ENCODE measurements at regions not wholly inside any gene's neighbourhood (a gene's known extent, or its start where the extent isn't known, plus 50 kb on each side); places are given as distances from the start of the nearest gene placed in this dataset.

DNA sequence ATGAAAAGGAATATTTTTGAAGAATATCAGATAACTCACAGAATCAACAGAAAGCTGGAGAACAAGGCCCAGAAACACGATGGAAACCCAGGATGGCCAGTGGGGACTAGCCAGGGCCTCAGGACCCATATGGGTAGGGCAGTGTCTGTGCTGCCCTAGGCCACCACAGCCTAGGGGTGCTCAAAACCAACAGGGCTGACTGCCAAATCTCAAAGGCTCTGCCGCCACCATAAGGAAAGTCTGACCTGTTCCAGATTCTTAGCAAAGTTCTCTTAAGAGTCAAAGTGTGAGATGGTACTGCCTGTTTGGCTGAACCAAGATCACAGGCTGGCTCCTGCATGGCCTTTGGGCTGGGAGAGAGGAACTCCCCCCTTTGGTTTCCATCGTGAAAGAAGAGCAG is 164.7 kb upstream of the CTTNBP2NL start:
- no peak overlapping the region for H2AK5ac ChIP-seq (ENCODE audit: low read depth, low read length)
- no peak overlapping the region for H2BK20ac ChIP-seq (ENCODE audit: low read depth, low read length)
- H3K4me2 ChIP-seq (ENCODE audit: low read depth, low read length), result no peak overlapping the region
- H4K20me1 ChIP-seq (ENCODE audit: insufficient read depth, low read length), result no peaks in the 10 kb centered on the region
- dilution Hi-C loops (cut with HindIII; ENCODE audit: low sequenced_read_pairs, unreplicated experiment) (no loop called here), in situ Hi-C loops (cut with MboI; ENCODE audit: low sequenced_read_pairs) (no loop called here), intact Hi-C loops (cut with micrococcal nuclease) (no loop called here)
- no peak overlapping the region for H2BK15ac ChIP-seq (ENCODE audit: low read depth, low read length)
- H2AK9ac ChIP-seq (replicated peaks; ENCODE audit: low read depth, low read length, poor library complexity), result no peak overlapping the region
- H4K8ac ChIP-seq (ENCODE audit: low read depth in 2 of 2, low read length in 2 of 2), result no peak overlapping the region
- POLR2A ChIA-PET (ENCODE audit: unreplicated experiment), result no interaction called here
- no peak overlapping the region for H2AFZ ChIP-seq (replicated peaks; ENCODE audit: low read length, poor library complexity)
- 67% methylated on average over 1 of the region's 3 CpGs; no CpG with 5 or more reads in 1 of the 2 experiments for WGBS, 2 experiments (ENCODE audit: extremely low coverage in 2 of 2, insufficient read length in 1 of 2)
- H3K56ac ChIP-seq (ENCODE audit: extremely low read depth, insufficient read depth, low read length), result no peak overlapping the region
- no peak overlapping the region for H4K5ac ChIP-seq (ENCODE audit: low read depth, low read length)
- no peak overlapping the region for H2BK120ac ChIP-seq (ENCODE audit: low read depth, low read length)
- no peak overlapping the region for H3K23ac ChIP-seq (ENCODE audit: low read depth, low read length)
- no peak for TF ChIP-seq NFE2L2 (IDR thresholded peaks at IDR 0.05; ENCODE audit: low read depth, low read length)
- no peak for TF ChIP-seq BHLHE40 (IDR thresholded peaks at IDR 0.05; ENCODE audit: low read depth, low read length)
- TF ChIP-seq CHD1 (IDR thresholded peaks at IDR 0.05; ENCODE audit: low read depth, low read length), result no peak
- no peak for TF ChIP-seq ELK1 (IDR thresholded peaks at IDR 0.05; ENCODE audit: borderline replicate concordance, low read depth, low read length)
- no peak for TF ChIP-seq RCOR1 (IDR thresholded peaks at IDR 0.05; ENCODE audit: insufficient replicate concordance, low read length)
- TF ChIP-seq CEBPB (IDR thresholded peaks at IDR 0.05; ENCODE audit: low read depth, low read length), result no peak
- TF ChIP-seq MAZ (IDR thresholded peaks at IDR 0.05; ENCODE audit: borderline replicate concordance, low read depth, low read length), result no peak
- TF ChIP-seq USF2 (IDR thresholded peaks at IDR 0.05; ENCODE audit: low read depth, low read length), result no peak
- no peak overlapping the region for H3K14ac ChIP-seq (replicated peaks; ENCODE audit: low read depth, low read length)
- no peak overlapping the region for H3K27ac ChIP-seq (ENCODE audit: insufficient read depth, low read length)
- no peak overlapping the region for H3K9ac ChIP-seq (ENCODE audit: low read depth, low read length)
- no peaks in the 10 kb centered on the region; the same call in 1 of the 2 replicates for H3K27me3 ChIP-seq (ENCODE audit: control insufficient read depth, insufficient read depth, low read length)
- H3K4me1 ChIP-seq (ENCODE audit: control insufficient read depth, insufficient read depth, low read length), result no peaks in the 10 kb centered on the region
- no peaks in the 10 kb centered on the region for H3K9me1 ChIP-seq (ENCODE audit: insufficient read depth, low read length)
- no peaks in the 10 kb centered on the region for H3K79me1 ChIP-seq (ENCODE audit: low read depth in 1 of 2, low read length in 2 of 2)
- no peak for ATAC-seq (ENCODE audit: low read depth)
- H3K36me3 ChIP-seq (ENCODE audit: control insufficient read depth, insufficient read depth, low read length), result no peaks in the 10 kb centered on the region
- CTCF ChIA-PET, result no interaction called here
- H4K91ac ChIP-seq (ENCODE audit: insufficient read depth, low read depth, low read length), result no peak overlapping the region
- no peak overlapping the region for H3K4ac ChIP-seq (ENCODE audit: low read depth, low read length)
- H2BK5ac ChIP-seq (ENCODE audit: low read depth, low read length, poor library complexity, severe bottlenecking), result no peak overlapping the region
- no TSS peak for BruUV-seq (replicated peaks)
- H3K4me3 ChIP-seq (ENCODE audit: insufficient read depth, low read depth, low read length), result no peak overlapping the region
- H3K9me3 ChIP-seq (ENCODE audit: control insufficient read depth, insufficient read depth, low read length), result no peaks in the 10 kb centered on the region
- no peak for DNase-seq
- H3K18ac ChIP-seq (ENCODE audit: low read depth, low read length), result no peak overlapping the region
